SK-N-SH treated with all-trans-retinoic acid at 6 μM for 48 hours (cell line): ENCODE measurements at regions not wholly inside any gene's neighbourhood (a gene's known extent, or its start where the extent isn't known, plus 50 kb on each side); places are given as distances from the start of the nearest gene placed in this dataset.

ENCODE experiments used
- ATAC-seq: fragments of 200-7000 bp; cut with Tn5 transposase; 3 replicates; pipeline ENCODE4 v1.9.1; 2020; ENCODE audit warnings: mild to moderate bottlenecking, moderate library complexity
- ARNTL ChIP-seq: fragments of 450-650 bp; formaldehyde crosslinking; IDR thresholded peaks from 2 replicates; pipeline ENCODE4 v1.5.0; 2020; ENCODE audit warnings: low read depth, mild to moderate bottlenecking, moderate library complexity, borderline replicate concordance
- BACH2 ChIP-seq: fragments of 250-450 bp; sonication (Bioruptor Pico); IDR thresholded peaks from 2 replicates; pipeline ENCODE4 v1.9.0; 2021; ENCODE audit warnings: mild to moderate bottlenecking, borderline replicate concordance
- CSDC2 ChIP-seq: fragments of 250-450 bp; sonication (Bioruptor Pico); IDR thresholded peaks from 2 replicates; pipeline ENCODE4 v1.5.0; 2020; ENCODE audit warnings: mild to moderate bottlenecking, moderate library complexity
- ESRRG ChIP-seq: fragments of 250-450 bp; sonication (Bioruptor Pico); IDR thresholded peaks from 2 replicates; pipeline ENCODE4 v1.6.1; 2021; ENCODE audit warnings: mild to moderate bottlenecking
- GLIS3 ChIP-seq: fragments of 250-450 bp; sonication (Bioruptor Pico); IDR thresholded peaks from 2 replicates; pipeline ENCODE4 v1.5.0; 2020; ENCODE audit warnings: mild to moderate bottlenecking, moderate library complexity
- ISL1 ChIP-seq: fragments of 250-450 bp; sonication (Bioruptor Pico); IDR thresholded peaks from 2 replicates; pipeline ENCODE4 v2.1.2; 2022; ENCODE audit warnings: mild to moderate bottlenecking, moderate library complexity
- OSR1 ChIP-seq: fragments of 250-450 bp; sonication (Bioruptor Pico); IDR thresholded peaks from 2 replicates; pipeline ENCODE4 v1.8.0; 2022; ENCODE audit warnings: moderate library complexity, mild to moderate bottlenecking, inconsistent platforms
- RARB ChIP-seq: fragments of 250-450 bp; sonication (Bioruptor Pico); IDR thresholded peaks from 2 replicates; pipeline ENCODE4 v1.8.0; 2021; ENCODE audit warnings: mild to moderate bottlenecking, moderate library complexity
- SNAI2 ChIP-seq: fragments of 250-450 bp; sonication (Bioruptor Pico); IDR thresholded peaks from 2 replicates; pipeline ENCODE4 v1.5.0; 2020; ENCODE audit warnings: mild to moderate bottlenecking, moderate library complexity
- TCF4 ChIP-seq: fragments of 250-450 bp; sonication (Bioruptor Pico); IDR thresholded peaks from 2 replicates; pipeline ENCODE4 v1.8.0; 2021; ENCODE audit warnings: mild to moderate bottlenecking, moderate library complexity, borderline replicate concordance
- TOX ChIP-seq: fragments of 250-450 bp; sonication (Bioruptor Pico); IDR thresholded peaks from 2 replicates; pipeline ENCODE4 v1.8.0; 2021; ENCODE audit warnings: mild to moderate bottlenecking, moderate library complexity, borderline replicate concordance
- ZFP3 ChIP-seq: fragments of 250-450 bp; sonication (Bioruptor Pico); IDR thresholded peaks from 2 replicates; pipeline ENCODE4 v1.5.0; 2020; ENCODE audit warnings: mild to moderate bottlenecking, moderate library complexity
- ZFP30 ChIP-seq: fragments of 450-650 bp; formaldehyde crosslinking; IDR thresholded peaks from 2 replicates; pipeline ENCODE4 v1.5.0; 2022; ENCODE audit warnings: mild to moderate bottlenecking, moderate library complexity
- ZNF565 ChIP-seq: fragments of 450-650 bp; formaldehyde crosslinking; conservative IDR thresholded peaks from 2 replicates; pipeline ENCODE4 v1.5.0; 2020; ENCODE audit warnings: low read depth, mild to moderate bottlenecking, moderate library complexity
- ZNF70 ChIP-seq: fragments of 450-650 bp; formaldehyde crosslinking; IDR thresholded peaks from 2 replicates; pipeline ENCODE4 v1.5.0; 2020; ENCODE audit warnings: mild to moderate bottlenecking, moderate library complexity
- TF ChIP-seq, protein P1 (sequence below): fragments of 250-450 bp; sonication (Bioruptor Pico); IDR thresholded peaks from 2 replicates; pipeline ENCODE4 v1.5.0; 2020; ENCODE audit warnings: mild to moderate bottlenecking, moderate library complexity
- TF ChIP-seq, protein P2 (sequence below): fragments of 250-450 bp; sonication (Bioruptor Pico); IDR thresholded peaks from 2 replicates; pipeline ENCODE4 v1.8.0; 2020; ENCODE audit warnings: mild to moderate bottlenecking, moderate library complexity, borderline replicate concordance
- TF ChIP-seq, protein P3 (sequence below): fragments of 250-450 bp; sonication (Bioruptor Pico); IDR thresholded peaks from 2 replicates; pipeline ENCODE4 v1.5.1; 2021; ENCODE audit warnings: mild to moderate bottlenecking, moderate library complexity
- TF ChIP-seq, protein P4 (sequence below): fragments of 250-450 bp; sonication (Bioruptor Pico); IDR thresholded peaks from 2 replicates; pipeline ENCODE4 v1.8.0; 2021; ENCODE audit warnings: low read depth, mild to moderate bottlenecking, moderate library complexity, borderline replicate concordance

DNA sequence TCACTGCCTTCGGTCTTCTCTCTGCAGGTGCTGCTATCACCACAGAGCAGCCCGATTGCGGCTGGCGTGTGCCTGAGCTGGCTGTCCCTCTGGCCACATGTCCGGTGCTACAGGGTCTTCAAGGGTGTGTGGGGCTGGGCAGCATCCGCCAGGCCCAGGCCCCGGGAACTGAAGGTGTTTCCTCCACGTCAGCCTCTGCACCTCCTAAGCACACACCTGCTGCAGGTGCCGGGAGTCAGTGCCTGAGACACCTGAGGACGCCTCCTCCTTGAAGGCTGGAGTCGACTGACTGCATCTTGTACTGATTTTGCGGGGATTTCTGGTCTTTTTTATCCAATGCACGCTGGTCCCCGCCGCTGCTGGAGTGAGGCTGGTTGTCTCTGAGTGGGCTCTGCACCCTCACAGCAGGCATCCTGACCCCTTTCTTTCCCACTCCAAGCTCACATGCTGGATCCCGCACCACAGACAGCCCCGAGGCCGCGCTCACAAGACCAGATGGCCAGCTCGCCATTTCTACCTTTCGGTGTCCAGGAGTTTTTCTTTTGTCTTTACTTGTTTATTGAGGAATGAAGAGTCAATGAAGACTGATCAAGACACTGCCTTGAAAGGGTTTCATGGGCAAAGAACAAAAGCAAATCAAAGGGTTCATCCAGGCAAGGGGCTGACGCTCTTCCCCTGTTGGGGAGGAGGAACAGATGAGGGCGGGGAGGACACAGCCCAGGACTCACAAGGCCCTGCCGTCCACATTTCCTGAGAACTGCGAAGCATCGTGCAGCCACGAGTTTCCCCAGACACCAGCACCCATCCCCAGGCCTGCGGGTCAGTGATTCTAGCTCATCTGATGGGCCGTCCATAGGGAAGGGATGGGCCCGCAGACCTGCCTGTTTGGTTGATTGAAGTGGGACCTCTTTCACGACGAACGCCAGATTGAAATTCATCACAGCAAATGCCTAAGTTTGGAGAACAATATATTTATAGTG lies 203.8 kb upstream of the SOX1 start:
- TF ChIP-seq, protein P1, sequence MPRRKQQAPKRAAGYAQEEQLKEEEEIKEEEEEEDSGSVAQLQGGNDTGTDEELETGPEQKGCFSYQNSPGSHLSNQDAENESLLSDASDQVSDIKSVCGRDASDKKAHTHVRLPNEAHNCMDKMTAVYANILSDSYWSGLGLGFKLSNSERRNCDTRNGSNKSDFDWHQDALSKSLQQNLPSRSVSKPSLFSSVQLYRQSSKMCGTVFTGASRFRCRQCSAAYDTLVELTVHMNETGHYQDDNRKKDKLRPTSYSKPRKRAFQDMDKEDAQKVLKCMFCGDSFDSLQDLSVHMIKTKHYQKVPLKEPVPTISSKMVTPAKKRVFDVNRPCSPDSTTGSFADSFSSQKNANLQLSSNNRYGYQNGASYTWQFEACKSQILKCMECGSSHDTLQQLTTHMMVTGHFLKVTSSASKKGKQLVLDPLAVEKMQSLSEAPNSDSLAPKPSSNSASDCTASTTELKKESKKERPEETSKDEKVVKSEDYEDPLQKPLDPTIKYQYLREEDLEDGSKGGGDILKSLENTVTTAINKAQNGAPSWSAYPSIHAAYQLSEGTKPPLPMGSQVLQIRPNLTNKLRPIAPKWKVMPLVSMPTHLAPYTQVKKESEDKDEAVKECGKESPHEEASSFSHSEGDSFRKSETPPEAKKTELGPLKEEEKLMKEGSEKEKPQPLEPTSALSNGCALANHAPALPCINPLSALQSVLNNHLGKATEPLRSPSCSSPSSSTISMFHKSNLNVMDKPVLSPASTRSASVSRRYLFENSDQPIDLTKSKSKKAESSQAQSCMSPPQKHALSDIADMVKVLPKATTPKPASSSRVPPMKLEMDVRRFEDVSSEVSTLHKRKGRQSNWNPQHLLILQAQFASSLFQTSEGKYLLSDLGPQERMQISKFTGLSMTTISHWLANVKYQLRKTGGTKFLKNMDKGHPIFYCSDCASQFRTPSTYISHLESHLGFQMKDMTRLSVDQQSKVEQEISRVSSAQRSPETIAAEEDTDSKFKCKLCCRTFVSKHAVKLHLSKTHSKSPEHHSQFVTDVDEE (CRISPR knock-in tag) = no peak
- TF ChIP-seq GLIS3 (CRISPR knock-in tag) = no peak
- no peak for TF ChIP-seq ESRRG (CRISPR knock-in tag)
- no peak for TF ChIP-seq ZFP30 (CRISPR knock-in tag)
- no peak for TF ChIP-seq TOX (CRISPR knock-in tag)
- no peak for TF ChIP-seq TCF4 (CRISPR knock-in tag)
- TF ChIP-seq CSDC2 (CRISPR knock-in tag) = no peak
- TF ChIP-seq, protein P2, sequence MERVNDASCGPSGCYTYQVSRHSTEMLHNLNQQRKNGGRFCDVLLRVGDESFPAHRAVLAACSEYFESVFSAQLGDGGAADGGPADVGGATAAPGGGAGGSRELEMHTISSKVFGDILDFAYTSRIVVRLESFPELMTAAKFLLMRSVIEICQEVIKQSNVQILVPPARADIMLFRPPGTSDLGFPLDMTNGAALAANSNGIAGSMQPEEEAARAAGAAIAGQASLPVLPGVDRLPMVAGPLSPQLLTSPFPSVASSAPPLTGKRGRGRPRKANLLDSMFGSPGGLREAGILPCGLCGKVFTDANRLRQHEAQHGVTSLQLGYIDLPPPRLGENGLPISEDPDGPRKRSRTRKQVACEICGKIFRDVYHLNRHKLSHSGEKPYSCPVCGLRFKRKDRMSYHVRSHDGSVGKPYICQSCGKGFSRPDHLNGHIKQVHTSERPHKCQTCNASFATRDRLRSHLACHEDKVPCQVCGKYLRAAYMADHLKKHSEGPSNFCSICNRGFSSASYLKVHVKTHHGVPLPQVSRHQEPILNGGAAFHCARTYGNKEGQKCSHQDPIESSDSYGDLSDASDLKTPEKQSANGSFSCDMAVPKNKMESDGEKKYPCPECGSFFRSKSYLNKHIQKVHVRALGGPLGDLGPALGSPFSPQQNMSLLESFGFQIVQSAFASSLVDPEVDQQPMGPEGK (CRISPR knock-in tag) = no peak
- no peak for TF ChIP-seq ZNF565 (CRISPR knock-in tag)
- ATAC-seq = no peak

DNA sequence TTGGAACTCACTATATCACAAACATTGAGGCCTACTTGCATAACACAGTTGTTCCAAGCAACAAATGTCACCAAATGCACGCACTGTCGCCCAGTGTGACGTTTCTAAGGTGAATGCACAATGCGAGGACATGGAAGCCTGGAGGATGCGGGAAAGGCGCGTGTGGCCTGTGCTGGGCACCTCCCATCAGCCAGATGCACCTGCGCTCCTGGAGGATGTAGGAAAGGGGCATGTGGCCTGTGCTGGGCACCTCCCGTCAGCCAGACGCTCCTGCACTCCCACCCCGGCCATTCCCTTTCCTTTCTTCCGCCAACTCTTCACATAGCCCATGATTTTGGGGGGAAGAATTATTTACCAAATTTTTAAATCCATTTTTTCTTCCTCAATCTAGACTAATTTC lies 202.4 kb upstream of the SOX1 start:
- TF ChIP-seq ZNF70 (CRISPR knock-in tag) (no peak), TCF4 (CRISPR knock-in tag) (no peak), ARNTL (CRISPR knock-in tag) (no peak), GLIS3 (CRISPR knock-in tag) (no peak), OSR1 (no peak), ZNF565 (CRISPR knock-in tag) (no peak), BACH2 (CRISPR knock-in tag) (no peak), ZFP3 (no peak), RARB (no peak), TOX (CRISPR knock-in tag) (no peak), ZFP30 (CRISPR knock-in tag) (no peak), SNAI2 (CRISPR knock-in tag) (no peak), CSDC2 (CRISPR knock-in tag) (no peak), ISL1 (CRISPR knock-in tag) (no peak)
- TF ChIP-seq, protein P2 (CRISPR knock-in tag) = no peak
- TF ChIP-seq, protein P3, sequence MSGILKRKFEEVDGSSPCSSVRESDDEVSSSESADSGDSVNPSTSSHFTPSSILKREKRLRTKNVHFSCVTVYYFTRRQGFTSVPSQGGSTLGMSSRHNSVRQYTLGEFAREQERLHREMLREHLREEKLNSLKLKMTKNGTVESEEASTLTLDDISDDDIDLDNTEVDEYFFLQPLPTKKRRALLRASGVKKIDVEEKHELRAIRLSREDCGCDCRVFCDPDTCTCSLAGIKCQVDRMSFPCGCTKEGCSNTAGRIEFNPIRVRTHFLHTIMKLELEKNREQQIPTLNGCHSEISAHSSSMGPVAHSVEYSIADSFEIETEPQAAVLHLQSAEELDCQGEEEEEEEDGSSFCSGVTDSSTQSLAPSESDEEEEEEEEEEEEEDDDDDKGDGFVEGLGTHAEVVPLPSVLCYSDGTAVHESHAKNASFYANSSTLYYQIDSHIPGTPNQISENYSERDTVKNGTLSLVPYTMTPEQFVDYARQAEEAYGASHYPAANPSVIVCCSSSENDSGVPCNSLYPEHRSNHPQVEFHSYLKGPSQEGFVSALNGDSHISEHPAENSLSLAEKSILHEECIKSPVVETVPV (CRISPR knock-in tag) = no peak
- TF ChIP-seq, protein P1 (CRISPR knock-in tag) = no peak
- TF ChIP-seq, protein P4, sequence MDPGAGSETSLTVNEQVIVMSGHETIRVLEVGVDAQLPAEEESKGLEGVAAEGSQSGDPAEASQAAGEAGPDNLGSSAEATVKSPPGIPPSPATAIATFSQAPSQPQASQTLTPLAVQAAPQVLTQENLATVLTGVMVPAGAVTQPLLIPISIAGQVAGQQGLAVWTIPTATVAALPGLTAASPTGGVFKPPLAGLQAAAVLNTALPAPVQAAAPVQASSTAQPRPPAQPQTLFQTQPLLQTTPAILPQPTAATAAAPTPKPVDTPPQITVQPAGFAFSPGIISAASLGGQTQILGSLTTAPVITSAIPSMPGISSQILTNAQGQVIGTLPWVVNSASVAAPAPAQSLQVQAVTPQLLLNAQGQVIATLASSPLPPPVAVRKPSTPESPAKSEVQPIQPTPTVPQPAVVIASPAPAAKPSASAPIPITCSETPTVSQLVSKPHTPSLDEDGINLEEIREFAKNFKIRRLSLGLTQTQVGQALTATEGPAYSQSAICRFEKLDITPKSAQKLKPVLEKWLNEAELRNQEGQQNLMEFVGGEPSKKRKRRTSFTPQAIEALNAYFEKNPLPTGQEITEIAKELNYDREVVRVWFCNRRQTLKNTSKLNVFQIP (CRISPR knock-in tag) = no peak
- ATAC-seq = no peak
